Mucosa of descending colon (tissue), 3 donors: ENCODE measurements at regions not wholly inside any gene's neighbourhood (a gene's known extent, or its start where the extent isn't known, plus 50 kb on each side); places are given as distances from the start of the nearest gene placed in this dataset.

Experiments used
- ATAC-seq: fragments of 200-7000 bp; cut with Tn5 transposase; one replicate; pipeline ENCODE4 v1.9.1; 2020; ENCODE audit warnings: mild to moderate bottlenecking, moderate library complexity
- DNase-seq, 3 donors: peaks; one replicate each; pipeline ENCODE4 v3.0.0-alpha.2; 2020
- H3K36me3 ChIP-seq: fragments of 200-600 bp; one replicate; pipeline ENCODE4 v1.8.0; 2021; ENCODE audit warnings: low read depth, mild to moderate bottlenecking
- H3K4me1 ChIP-seq: fragments of 200-600 bp; one replicate; pipeline ENCODE4 v1.8.0; 2021; ENCODE audit warnings: low read depth, mild to moderate bottlenecking
- H3K4me3 ChIP-seq: fragments of 200-600 bp; one replicate; pipeline ENCODE4 v1.8.0; 2021; ENCODE audit warnings: mild to moderate bottlenecking
- H3K9me3 ChIP-seq: fragments of 200-600 bp; one replicate; pipeline ENCODE4 v1.8.0; 2021; ENCODE audit warnings: mild to moderate bottlenecking
- CTCF ChIP-seq: fragments of 200-600 bp; IDR thresholded peaks from one replicate; pipeline ENCODE4 v1.8.0; 2022; ENCODE audit warnings: antibody characterized with exemption, mild to moderate bottlenecking
- intact Hi-C, 2 donors: fragments of 100-400 bp; cut with DNase I in 1 of 2; cut with micrococcal nuclease in 1 of 2; formaldehyde crosslinking; loops; one replicate each; pipeline versions ENCODE4 v1.11.0 to v1.11.1; 2022; cut with DNase I, micrococcal nuclease
- donor health status: DM: no; HTN: no; CAD: no; lungs with moderate emphysema.
- donor health status: DM: no; HTN: no; CAD: no.
- donor health status: DM: no; HTN: yes; CAD: no.

- intact Hi-C loops: no loop called here
- DNase-seq: no peak
- Histone ChIP-seq H3K36me3 (no peaks in the 10 kb centered on the region), H3K9me3 (no peaks in the 10 kb centered on the region), H3K4me3 (no peak overlapping the region), H3K4me1 (no peaks in the 10 kb centered on the region)
- no peak for ATAC-seq
- no peak for TF ChIP-seq CTCF
Observed at GRCh38 chr9:115391168-115391825, 273.3 kb upstream of the TNC start.

GRCh38 chr9:115393976-115394775 is 276.2 kb upstream of the TNC start:
- TF ChIP-seq CTCF: no peak
- H3K4me1 ChIP-seq: no peaks in the 10 kb centered on the region
- intact Hi-C loops: no loop called here
- H3K4me3 ChIP-seq: no peak overlapping the region
- ATAC-seq (no peak), DNase-seq (no peak)
- no peaks in the 10 kb centered on the region for H3K36me3 ChIP-seq
- no peaks in the 10 kb centered on the region for H3K9me3 ChIP-seq

- Histone ChIP-seq H3K4me3 (no peak overlapping the region), H3K4me1 (no peaks in the 10 kb centered on the region), H3K9me3 (no peaks in the 10 kb centered on the region), H3K36me3 (no peaks in the 10 kb centered on the region)
- DNase-seq (no peak), ATAC-seq (no peak)
- TF ChIP-seq CTCF: no peak
- intact Hi-C loops: no loop called here
Observed at GRCh38 chr9:115395511-115396021, 277.6 kb upstream of the TNC start.

GRCh38 chr9:115396071-115396529 is 278.1 kb upstream of the TNC start:
- intact Hi-C loops: no loop called here
- H3K4me1 ChIP-seq: no peaks in the 10 kb centered on the region
- DNase-seq (no peak), ATAC-seq (no peak)
- H3K4me3 ChIP-seq: no peak overlapping the region
- H3K9me3 ChIP-seq: no peaks in the 10 kb centered on the region
- no peaks in the 10 kb centered on the region for H3K36me3 ChIP-seq
- no peak for TF ChIP-seq CTCF

- no peak for TF ChIP-seq CTCF
- intact Hi-C loops: no loop called here
Observed at GRCh38 chr9:115397591-115398312, 279.8 kb upstream of the TNC start.

More at GRCh38 chr9:115397591-115398312, 279.8 kb upstream of the TNC start:
- DNase-seq (no peak), ATAC-seq (no peak)
- H3K36me3 ChIP-seq: no peaks in the 10 kb centered on the region
- no peaks in the 10 kb centered on the region for H3K9me3 ChIP-seq
- H3K4me3 ChIP-seq: no peak overlapping the region
- H3K4me1 ChIP-seq: no peaks in the 10 kb centered on the region
